ENCODE measurements at regions not wholly inside any gene's neighbourhood (a gene's known extent, or its start where the extent isn't known, plus 50 kb on each side); places are given as distances from the start of the nearest gene placed in this dataset.
"Not testable (repeated sequence)": the region's sequence is repeated elsewhere in the genome, so short reads cannot be mapped to it uniquely, and the experiment has no call there.

DNA sequence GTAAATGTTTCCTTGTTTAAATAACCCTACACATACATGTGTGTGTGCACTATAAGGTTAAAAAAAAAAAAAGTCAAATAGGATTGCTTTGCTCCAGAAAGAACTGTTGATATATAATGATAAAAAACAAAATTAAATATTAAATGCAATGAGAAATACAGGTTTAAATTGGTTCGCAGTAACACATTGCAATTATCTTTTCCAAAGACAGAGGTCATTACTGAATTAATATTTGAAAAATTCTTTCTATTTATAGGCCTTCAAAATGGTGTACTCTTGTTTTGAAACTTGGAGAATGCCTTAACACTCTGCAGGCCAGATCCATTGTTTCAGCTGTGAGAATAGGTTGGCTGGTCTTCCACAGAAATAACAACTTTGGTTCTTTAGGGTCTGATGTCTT, 319.0 kb upstream of the NUDT12 start:
- Histone ChIP-seq H3K9ac (ENCODE audit: low read depth, low read length) (no peak overlapping the region), H3K36me3 (ENCODE audit: insufficient read depth, low read depth, low read length) (no peaks in the 10 kb centered on the region), H3K9me3 (ENCODE audit: insufficient read depth, low read depth, low read length) (no peaks in the 10 kb centered on the region), H3K27ac (ENCODE audit: low read length) (no peak overlapping the region), H3K4me1 (ENCODE audit: insufficient read depth, low read length) (no peaks in the 10 kb centered on the region; the same call in 1 of the 2 replicates), H3K27me3 (ENCODE audit: insufficient read depth, low read length) (no peaks in the 10 kb centered on the region), H3K4me3 (ENCODE audit: low read length) (no peak overlapping the region)

DNA sequence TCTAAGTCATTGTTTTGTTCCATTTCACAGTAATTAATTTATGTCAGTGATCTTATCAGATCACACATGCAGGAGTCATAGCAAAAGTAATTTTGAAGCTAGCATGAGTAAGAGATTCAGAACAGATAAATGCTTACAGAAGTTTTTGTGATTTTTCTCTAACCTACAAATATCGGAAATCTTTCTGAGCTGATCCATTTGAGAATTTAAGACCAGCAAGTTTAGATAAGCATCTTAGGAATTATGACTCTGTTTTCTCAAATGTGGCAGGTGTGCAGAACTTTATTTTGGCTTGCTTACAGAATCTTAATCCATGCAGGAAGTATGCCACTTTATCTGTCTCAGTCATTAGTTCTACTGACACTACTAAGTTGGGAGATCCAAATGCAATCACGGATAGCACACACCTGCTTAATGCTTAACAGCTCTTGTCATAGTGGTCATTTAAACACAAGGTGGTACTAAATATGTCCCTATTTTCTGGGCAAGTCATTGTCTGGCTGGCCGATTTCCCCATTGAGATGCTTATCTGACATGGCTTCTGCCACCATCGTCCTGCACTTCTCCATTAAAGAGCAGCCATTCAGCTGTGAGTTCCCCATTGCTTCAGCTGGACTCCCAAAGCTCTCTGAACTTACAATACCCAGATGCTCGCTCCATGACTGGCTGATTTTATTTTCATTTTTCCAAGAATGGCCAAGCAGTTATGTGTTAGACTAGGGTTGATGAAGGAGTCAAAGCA, 305.4 kb upstream of the NUDT12 start:
- Histone ChIP-seq H3K4me3 (ENCODE audit: low read length) (no peak overlapping the region), H3K27ac (ENCODE audit: low read length) (no peak overlapping the region)

DNA sequence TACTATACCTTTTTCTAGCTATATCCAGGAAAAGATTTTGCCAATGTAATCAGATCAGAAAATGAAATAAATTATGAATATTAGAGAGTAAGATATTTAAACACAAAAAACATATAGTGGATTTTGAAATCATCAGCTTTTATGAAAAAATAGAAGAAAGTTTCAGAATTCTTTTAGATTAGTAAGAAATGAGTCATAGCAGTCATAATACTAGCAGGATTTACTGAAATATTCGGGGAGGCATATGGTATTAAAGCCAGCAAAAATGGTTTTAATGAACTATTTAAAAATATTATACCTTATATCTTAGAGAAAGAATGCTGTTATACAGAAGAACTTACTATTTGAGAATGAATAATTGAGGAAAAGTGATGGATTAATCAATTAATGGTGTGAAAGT, 303.6 kb upstream of the NUDT12 start:
- no peaks in the 10 kb centered on the region for H3K36me3 ChIP-seq (ENCODE audit: insufficient read depth, low read depth, low read length)
- no peaks in the 10 kb centered on the region for H3K4me1 ChIP-seq (ENCODE audit: insufficient read depth, low read length)
- no peaks in the 10 kb centered on the region for H3K27me3 ChIP-seq (ENCODE audit: insufficient read depth, low read length)
- H3K27ac ChIP-seq (ENCODE audit: low read length) = no peak overlapping the region
- H3K9ac ChIP-seq (ENCODE audit: low read depth, low read length) = no peak overlapping the region
- H3K4me3 ChIP-seq (ENCODE audit: low read length) = no peak overlapping the region
- no peaks in the 10 kb centered on the region for H3K9me3 ChIP-seq (ENCODE audit: insufficient read depth, low read depth, low read length)

More for the DNA sequence above, 305.4 kb upstream of the NUDT12 start:
- H3K4me1 ChIP-seq (ENCODE audit: insufficient read depth, low read length) = no peaks in the 10 kb centered on the region
- H3K9me3 ChIP-seq (ENCODE audit: insufficient read depth, low read depth, low read length) = no peaks in the 10 kb centered on the region
- no peaks in the 10 kb centered on the region for H3K27me3 ChIP-seq (ENCODE audit: insufficient read depth, low read length)
- H3K36me3 ChIP-seq (ENCODE audit: insufficient read depth, low read depth, low read length) = no peaks in the 10 kb centered on the region
- H3K9ac ChIP-seq (ENCODE audit: low read depth, low read length) = no peak overlapping the region

DNA sequence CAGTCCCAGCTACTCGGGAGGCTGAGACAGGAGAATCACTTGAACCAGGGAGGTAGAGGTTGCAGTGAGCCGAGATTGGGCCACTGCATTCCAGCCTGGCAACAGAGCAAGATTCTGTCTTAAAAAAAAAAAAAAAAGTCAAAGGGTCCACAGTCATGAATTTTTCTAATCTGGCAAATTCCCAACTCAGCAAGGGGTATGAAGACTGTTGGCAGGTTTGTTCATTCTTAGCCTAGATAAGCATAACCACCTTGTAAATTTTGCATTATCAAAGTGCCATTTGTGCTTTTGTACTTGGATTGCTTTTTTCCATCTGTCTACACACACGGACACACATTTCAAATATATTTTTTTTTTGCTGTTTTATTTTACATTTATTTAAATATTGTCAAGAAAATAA, 299.8 kb upstream of the NUDT12 start:
- no peaks in the 10 kb centered on the region for H3K36me3 ChIP-seq (ENCODE audit: insufficient read depth, low read depth, low read length)
- H3K9me3 ChIP-seq (ENCODE audit: insufficient read depth, low read depth, low read length) = no peaks in the 10 kb centered on the region
- no peaks in the 10 kb centered on the region for H3K27me3 ChIP-seq (ENCODE audit: insufficient read depth, low read length)
- no peak overlapping the region for H3K9ac ChIP-seq (ENCODE audit: low read depth, low read length)
- no peaks in the 10 kb centered on the region for H3K4me1 ChIP-seq (ENCODE audit: insufficient read depth, low read length)
- no peak overlapping the region for H3K27ac ChIP-seq (ENCODE audit: low read length)
- H3K4me3 ChIP-seq (ENCODE audit: low read length) = no peak overlapping the region

DNA sequence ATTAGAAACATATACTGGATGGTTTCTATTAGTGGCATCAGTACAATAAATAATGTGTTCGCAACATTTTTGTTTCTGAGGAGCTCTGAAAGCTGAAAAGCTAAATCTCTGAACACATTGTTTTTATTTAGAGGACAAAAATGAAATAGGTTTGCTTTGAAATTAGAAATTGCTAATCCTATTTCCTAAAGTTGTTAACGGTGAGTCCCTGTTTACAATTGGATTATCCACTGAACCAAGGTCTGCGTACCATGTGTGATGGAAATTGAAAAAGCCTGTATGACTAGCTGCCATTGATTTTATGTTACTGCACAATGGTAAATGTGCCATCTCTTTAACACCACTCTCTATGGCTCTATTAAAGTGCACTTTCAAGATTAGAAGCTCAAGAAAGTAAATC, 297.7 kb upstream of the NUDT12 start:
- H3K9ac ChIP-seq (ENCODE audit: low read depth, low read length) = no peak overlapping the region
- no peaks in the 10 kb centered on the region for H3K4me1 ChIP-seq (ENCODE audit: insufficient read depth, low read length)

DNA sequence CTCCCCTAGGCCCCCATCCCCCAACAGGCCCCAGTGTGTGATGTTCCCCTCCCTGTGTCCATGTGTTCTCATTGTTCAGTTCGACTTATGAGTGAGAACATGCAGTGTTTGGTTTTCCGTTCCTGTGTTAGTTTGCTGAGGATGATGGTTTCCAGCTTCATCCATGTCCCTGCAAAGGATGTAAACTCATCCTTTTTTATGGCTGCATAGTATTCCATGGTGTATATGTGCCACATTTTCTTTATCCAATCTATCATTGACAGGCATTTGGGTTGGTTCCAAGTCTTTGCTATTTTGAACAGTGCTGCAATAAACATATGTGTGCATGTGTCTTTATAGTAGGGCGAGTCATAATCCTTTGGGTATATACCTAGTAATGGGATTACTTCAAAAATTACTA, 295.8 kb upstream of the NUDT12 start:
- H3K36me3 ChIP-seq (ENCODE audit: insufficient read depth, low read depth, low read length); H3K9ac ChIP-seq (ENCODE audit: low read depth, low read length); H3K4me1 ChIP-seq (ENCODE audit: insufficient read depth, low read length); H3K9me3 ChIP-seq (ENCODE audit: insufficient read depth, low read depth, low read length); H3K27ac ChIP-seq (ENCODE audit: low read length); H3K27me3 ChIP-seq (ENCODE audit: insufficient read depth, low read length); H3K4me3 ChIP-seq (ENCODE audit: low read length): not testable (repeated sequence)

More for the DNA sequence above, 297.7 kb upstream of the NUDT12 start:
- H3K4me3 ChIP-seq (ENCODE audit: low read length) = no peak overlapping the region
- H3K36me3 ChIP-seq (ENCODE audit: insufficient read depth, low read depth, low read length) = no peaks in the 10 kb centered on the region
- H3K27ac ChIP-seq (ENCODE audit: low read length) = no peak overlapping the region
- no peaks in the 10 kb centered on the region for H3K9me3 ChIP-seq (ENCODE audit: insufficient read depth, low read depth, low read length)
- H3K27me3 ChIP-seq (ENCODE audit: insufficient read depth, low read length) = no peaks in the 10 kb centered on the region

DNA sequence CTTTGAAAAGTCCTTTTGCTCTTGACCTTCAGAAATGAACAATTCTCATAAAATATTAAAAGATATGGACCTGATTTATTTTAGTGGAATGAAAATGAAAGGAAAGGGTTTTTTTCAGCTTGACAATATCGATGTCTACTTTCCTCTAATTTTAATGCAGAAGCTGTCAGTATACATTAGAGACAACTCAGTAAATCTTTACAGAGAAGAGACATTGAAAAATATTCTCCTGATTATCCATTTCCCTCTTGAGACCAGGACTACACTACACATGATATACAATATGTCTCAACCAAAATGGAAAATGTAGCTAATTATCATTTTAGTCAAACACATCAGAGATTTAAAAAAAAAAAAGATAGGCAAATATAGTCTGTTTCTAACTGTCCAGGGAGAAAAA, 288.5 kb upstream of the NUDT12 start:
- H3K9ac ChIP-seq (ENCODE audit: low read depth, low read length) = no peak overlapping the region
- no peaks in the 10 kb centered on the region for H3K9me3 ChIP-seq (ENCODE audit: insufficient read depth, low read depth, low read length)
- no peak overlapping the region for H3K4me3 ChIP-seq (ENCODE audit: low read length)
- no peak overlapping the region for H3K27ac ChIP-seq (ENCODE audit: low read length)
- no peaks in the 10 kb centered on the region for H3K36me3 ChIP-seq (ENCODE audit: insufficient read depth, low read depth, low read length)
- H3K27me3 ChIP-seq (ENCODE audit: insufficient read depth, low read length) = no peaks in the 10 kb centered on the region
- H3K4me1 ChIP-seq (ENCODE audit: insufficient read depth, low read length) = no peaks in the 10 kb centered on the region

DNA sequence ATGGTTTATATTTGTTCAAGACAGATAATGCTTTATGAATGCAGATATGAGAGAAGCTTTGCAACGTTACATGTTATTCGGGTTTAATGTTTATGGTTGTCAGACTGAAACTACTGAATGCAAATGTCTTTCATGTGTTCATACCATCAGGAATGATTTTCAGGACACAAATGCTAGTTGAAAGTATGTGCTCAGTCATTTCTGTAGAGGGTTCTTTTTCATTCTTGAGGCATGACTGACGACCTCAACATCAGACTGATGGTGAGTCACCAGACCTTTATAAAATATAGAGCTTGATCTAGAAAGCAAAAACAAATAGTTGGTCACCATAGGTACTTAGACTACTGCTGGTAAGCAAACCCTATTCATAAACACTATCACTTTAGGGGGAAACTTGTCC, 287.3 kb upstream of the NUDT12 start:
- Histone ChIP-seq H3K4me1 (ENCODE audit: insufficient read depth, low read length) (no peaks in the 10 kb centered on the region), H3K36me3 (ENCODE audit: insufficient read depth, low read depth, low read length) (no peaks in the 10 kb centered on the region), H3K4me3 (ENCODE audit: low read length) (no peak overlapping the region), H3K9me3 (ENCODE audit: insufficient read depth, low read depth, low read length) (no peaks in the 10 kb centered on the region), H3K27me3 (ENCODE audit: insufficient read depth, low read length) (no peaks in the 10 kb centered on the region), H3K27ac (ENCODE audit: low read length) (no peak overlapping the region), H3K9ac (ENCODE audit: low read depth, low read length) (no peak overlapping the region)

DNA sequence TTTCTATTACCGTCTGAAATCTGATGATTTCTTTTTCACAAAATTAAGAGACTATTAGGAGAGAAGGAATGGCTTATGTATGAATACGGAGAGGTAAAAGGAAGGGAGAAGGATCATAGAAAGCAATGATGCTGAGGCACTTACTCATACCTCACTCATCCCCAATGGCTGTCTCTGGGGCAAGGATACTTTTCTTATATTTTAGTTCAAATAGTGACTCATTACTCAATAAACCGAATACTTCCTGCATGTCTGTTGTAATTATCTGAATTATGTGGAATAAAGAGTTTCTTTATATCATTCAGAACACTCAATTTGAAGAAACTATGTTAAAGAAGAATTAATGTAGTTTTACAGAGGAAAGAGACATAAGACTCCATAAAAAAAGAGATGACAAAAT, 284.5 kb upstream of the NUDT12 start:
- no peak overlapping the region for H3K4me3 ChIP-seq (ENCODE audit: low read length)

DNA sequence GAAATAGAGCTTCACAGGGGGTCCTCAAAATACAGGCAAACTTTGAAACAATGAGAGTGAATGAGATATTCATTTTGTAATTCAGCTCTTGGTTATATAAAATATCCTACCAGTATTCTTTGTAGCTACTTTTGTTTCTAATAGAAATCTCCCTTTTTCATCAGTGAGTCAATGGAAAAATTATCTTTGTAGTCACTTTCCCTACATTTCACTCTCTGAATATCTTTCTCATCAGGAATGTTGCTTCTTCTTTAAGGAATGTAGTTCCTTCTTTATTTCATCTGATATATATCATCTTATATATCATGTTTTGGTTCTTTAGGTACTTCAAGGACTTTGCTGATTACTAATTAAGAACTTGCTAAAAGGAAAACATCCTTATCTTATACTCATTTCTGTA, 280.3 kb upstream of the NUDT12 start:
- Histone ChIP-seq H3K9me3 (ENCODE audit: insufficient read depth, low read depth, low read length) (no peaks in the 10 kb centered on the region), H3K4me1 (ENCODE audit: insufficient read depth, low read length) (no peaks in the 10 kb centered on the region), H3K4me3 (ENCODE audit: low read length) (no peak overlapping the region), H3K27me3 (ENCODE audit: insufficient read depth, low read length) (no peaks in the 10 kb centered on the region), H3K9ac (ENCODE audit: low read depth, low read length) (no peak overlapping the region), H3K27ac (ENCODE audit: low read length) (no peak overlapping the region), H3K36me3 (ENCODE audit: insufficient read depth, low read depth, low read length) (no peaks in the 10 kb centered on the region)

More for the DNA sequence above, 284.5 kb upstream of the NUDT12 start:
- no peaks in the 10 kb centered on the region for H3K4me1 ChIP-seq (ENCODE audit: insufficient read depth, low read length)
- H3K9ac ChIP-seq (ENCODE audit: low read depth, low read length) = no peak overlapping the region
- no peaks in the 10 kb centered on the region for H3K27me3 ChIP-seq (ENCODE audit: insufficient read depth, low read length)
- H3K36me3 ChIP-seq (ENCODE audit: insufficient read depth, low read depth, low read length) = no peaks in the 10 kb centered on the region
- H3K27ac ChIP-seq (ENCODE audit: low read length) = no peak overlapping the region
- H3K9me3 ChIP-seq (ENCODE audit: insufficient read depth, low read depth, low read length) = no peaks in the 10 kb centered on the region

DNA sequence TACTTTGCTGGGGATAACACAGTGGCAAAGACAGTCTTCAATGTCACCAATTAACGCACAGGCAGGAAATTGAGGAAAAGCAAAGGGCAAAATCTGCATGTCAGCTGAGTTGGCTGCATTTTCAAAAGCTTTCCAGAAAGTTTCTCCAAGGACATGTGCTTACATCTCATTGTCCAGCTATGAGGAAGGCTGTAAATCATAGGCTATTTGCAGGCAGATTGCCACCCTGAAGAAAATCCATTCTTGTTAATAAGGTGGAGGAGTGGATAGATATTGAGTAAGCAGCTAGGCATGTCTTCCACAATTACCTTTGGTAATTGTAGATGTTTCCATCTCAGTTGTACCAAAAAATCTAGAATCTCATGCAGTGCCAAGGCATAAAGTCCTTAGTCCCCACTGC, 278.0 kb upstream of the NUDT12 start:
- Histone ChIP-seq H3K9me3 (ENCODE audit: insufficient read depth, low read depth, low read length) (no peaks in the 10 kb centered on the region), H3K4me3 (ENCODE audit: low read length) (no peak overlapping the region), H3K27ac (ENCODE audit: low read length) (no peak overlapping the region), H3K4me1 (ENCODE audit: insufficient read depth, low read length) (no peaks in the 10 kb centered on the region), H3K27me3 (ENCODE audit: insufficient read depth, low read length) (no peaks in the 10 kb centered on the region), H3K9ac (ENCODE audit: low read depth, low read length) (no peak overlapping the region), H3K36me3 (ENCODE audit: insufficient read depth, low read depth, low read length) (no peaks in the 10 kb centered on the region)

DNA sequence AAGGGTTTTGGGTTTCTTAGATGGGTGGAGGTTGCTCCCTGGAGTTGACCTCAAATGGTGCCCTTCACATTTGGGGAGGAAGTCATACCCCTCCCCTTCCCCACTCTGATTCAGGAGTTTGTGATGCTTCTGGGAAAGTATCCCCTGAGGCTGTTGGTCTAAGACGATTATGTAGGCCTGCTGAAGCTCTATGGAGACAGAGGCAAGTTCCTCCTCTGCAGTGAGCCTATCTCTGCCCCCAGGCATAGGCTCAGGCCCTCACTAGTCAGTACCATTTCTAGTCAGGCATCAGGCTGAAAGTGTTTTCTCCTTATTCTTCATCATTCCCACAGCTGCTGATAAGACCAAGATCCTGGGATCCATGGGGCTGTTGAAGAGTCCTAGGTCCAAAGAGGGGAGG, 271.6 kb upstream of the NUDT12 start:
- H3K4me3 ChIP-seq (ENCODE audit: low read length) = no peak overlapping the region
- H3K27me3 ChIP-seq (ENCODE audit: insufficient read depth, low read length) = no peaks in the 10 kb centered on the region
- no peaks in the 10 kb centered on the region for H3K4me1 ChIP-seq (ENCODE audit: insufficient read depth, low read length)
- H3K27ac ChIP-seq (ENCODE audit: low read length) = no peak overlapping the region
- H3K36me3 ChIP-seq (ENCODE audit: insufficient read depth, low read depth, low read length) = no peaks in the 10 kb centered on the region
- no peaks in the 10 kb centered on the region for H3K9me3 ChIP-seq (ENCODE audit: insufficient read depth, low read depth, low read length)
- H3K9ac ChIP-seq (ENCODE audit: low read depth, low read length) = no peak overlapping the region

Data from iPS-20b (cell line).